GM21528 (cell line): ENCODE measurements at regions not wholly inside any gene's neighbourhood (a gene's known extent, or its start where the extent isn't known, plus 50 kb on each side); places are given as distances from the start of the nearest gene placed in this dataset.
"Not testable (repeated sequence)": the region's sequence is repeated elsewhere in the genome, so short reads cannot be mapped to it uniquely, and the experiment has no call there.

Source experiments
- ATAC-seq: cut with Tn5 transposase; IDR thresholded peaks from one replicate; pipeline ENCODE4 v1.9.1; 2021; ENCODE audit warnings: mild to moderate bottlenecking, moderate library complexity; ENCODE audit not compliant: unreplicated experiment, low FRiP score

DNA sequence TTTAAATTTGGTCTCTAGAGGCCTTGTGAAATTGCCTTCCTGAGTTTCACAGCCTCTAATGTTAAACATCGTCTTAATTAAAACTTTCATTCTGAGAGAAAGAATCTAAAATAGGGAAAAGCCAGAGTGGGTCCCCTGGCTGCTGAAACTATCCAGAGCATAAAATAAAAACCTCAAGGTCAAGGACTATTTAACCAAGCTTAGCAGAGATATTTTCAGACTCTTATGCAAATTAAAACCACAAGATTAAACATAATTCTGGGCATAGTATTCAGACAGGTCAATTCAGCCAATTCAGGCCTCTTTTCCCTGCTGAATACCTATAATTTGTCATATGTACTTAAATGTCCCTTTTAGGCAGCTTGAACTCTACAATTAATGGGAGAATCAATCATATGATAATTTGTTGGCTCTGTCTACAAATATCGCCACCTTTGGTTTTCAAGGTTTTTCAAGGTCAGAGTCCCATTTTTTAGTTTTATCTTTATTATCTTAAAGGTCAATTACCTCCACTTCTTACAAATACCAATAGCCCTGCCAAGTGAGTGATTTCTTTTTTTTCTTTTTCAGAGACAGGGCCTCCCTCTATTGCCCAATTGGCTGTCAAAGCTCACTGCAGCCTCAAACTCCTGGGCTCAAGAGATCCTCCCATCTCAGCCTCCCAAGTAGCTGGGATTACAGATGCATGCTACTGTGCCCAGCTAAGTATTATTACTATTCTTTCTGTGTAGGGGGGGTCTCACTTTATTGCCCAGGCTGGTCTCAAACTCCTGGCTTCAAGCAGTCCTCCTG is 257.1 kb downstream of the PHLDA1 start:
- no peak for ATAC-seq

- ATAC-seq = no peak
Measured at GRCh38 chr12:75773377-75773776, 258.2 kb downstream of the PHLDA1 start.

DNA sequence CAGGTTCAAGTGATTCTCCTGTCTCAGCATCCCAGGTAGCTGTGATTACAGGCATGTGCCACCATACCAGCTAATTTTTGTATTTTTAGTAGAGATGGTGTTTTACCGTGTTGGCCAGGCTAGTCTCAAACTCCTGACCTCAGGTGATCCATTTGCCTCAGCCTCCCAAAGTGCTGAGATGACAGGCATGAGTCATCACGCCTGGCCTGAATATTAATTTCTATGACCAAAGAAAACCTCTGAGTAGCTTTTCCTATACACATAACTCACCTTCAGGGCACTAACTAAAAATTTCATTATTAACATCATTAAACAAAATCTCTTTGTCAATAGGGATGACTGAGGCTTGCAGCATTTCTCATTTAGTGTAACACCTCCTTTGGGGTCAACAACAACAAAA is 259.6 kb upstream of the KRR1 start:
- no peak for ATAC-seq

- no peak for ATAC-seq
Measured at GRCh38 chr12:75767957-75768356, 256.5 kb upstream of the KRR1 start.

GRCh38 chr12:75766263-75767160 is 255.1 kb upstream of the KRR1 start:
- ATAC-seq = no peak

DNA sequence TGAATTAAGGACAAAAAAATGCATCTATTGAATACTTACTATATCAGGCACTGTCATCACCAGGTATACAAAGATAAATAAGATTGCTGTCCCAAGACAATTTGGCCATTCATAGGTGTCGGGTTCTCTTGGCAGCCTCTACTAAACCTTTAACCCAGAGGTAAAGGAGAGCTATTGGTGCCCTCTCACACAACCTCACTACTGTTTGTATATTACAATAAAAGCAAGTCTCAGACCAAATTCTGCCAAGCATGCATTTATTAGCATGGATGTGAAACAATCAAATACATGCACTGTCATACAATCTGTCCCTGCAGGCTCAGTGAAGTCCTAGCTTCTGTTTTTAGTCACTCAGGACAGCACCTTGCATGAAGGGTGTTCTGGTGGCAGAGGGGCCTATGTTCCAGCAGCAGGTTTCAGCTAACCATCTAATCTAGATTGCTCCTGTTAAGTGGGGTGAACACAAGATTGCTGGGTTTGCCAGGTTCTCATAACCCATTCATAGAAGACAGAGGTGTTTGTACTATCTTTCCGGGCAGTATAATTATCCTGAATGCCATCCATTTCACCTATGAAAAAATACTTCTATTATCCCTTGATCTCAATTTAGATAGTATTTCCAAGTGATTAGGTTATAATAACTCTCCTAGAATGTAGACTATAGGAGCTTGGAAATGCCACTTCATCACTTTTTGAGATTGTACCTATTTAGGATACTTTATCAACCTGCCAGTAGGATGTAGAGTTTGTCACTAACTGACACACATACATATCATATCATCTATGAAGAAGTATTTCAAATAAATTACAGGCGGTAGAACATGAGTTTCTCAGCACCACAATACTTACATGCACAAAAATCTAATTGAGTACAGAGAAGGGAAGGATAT is 254.0 kb upstream of the KRR1 start:
- ATAC-seq = no peak

DNA sequence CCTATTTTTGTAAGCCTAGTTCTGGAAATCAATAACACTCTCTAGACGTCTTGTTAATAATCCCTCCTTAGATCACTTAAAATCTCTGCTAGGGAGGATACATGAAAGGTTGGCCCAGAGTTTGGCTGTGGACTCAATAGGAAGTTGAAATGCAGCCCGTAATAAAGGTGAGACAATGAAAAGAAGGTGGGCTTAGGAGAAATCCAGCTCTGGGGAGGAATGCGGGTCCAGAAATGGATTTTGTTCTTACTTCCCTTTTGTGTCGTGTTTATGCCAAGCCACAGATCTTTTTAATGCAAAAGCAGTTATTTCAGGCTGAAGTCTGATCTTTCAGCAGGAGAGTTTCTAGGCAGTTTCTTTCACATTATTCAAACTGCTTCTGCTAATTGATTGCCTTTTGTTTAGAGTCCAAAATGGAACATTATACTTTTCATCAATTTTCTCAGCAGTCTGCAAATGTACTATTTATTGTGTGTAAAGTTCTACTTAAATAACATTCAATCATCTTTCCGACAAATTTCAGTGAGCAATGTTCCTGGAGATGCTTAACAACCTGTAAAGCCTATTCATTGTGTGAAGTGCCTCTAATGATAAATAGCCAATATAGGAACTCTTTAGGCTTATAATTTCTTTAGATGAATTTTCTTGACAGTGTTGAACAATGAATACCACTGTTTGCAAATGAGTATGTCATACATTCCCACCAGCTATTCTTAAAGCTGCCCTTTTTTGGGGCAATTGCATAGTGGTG is 252.9 kb upstream of the KRR1 start:
- no peak for ATAC-seq

DNA sequence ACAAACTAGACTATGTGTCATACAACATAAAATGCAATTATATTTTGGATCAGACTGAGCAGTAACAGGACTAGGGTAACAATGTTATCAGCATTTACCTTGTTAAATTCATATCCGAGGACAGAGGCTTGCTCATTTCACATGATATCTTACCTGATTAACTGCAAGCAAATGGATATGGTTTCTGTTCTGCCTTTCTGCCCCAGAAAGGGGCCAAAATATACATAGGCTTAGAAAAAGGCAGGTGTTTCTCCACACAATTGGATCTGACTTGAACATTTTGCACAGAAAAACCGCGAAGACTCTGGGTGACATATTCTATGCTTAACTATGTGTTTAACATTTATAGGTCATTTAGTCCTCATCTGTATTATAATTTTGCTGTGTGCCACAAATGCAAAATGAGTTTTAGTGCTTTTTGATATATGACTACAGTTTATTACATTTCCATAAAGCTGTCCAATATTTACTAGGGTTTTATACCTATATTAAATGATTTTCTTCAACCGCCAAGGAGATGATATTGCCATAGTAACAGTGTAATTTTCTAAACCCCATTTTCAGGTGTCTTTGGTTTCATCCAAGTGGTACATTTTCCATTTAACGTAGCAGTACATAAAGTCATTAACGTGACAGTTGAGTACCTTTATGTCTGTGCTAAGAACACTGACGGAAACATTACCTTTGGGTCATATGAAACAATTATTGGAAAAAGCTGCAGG is 249.3 kb upstream of the KRR1 start:
- no peak for ATAC-seq

GRCh38 chr12:75759842-75760572 is 248.6 kb upstream of the KRR1 start:
- no peak for ATAC-seq

DNA sequence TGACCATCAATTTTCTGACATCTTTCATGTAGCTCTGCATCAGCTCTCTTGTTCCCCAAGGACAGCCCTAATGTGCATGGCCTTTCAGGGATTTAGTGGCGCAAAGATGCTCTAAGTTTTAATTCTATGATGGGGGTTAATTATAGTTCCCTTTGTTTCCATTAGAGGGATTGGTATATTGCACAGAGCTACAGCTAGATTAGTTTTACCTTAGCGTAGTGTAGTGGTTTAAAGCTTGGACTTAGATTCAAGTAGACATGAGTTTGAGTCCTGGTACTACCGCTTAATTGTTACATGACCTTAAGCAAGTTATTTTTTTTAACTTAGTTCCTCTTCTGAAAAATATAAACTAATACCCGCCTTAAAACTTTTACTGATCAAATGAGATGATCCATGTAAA is 247.8 kb upstream of the KRR1 start:
- no peak for ATAC-seq

- ATAC-seq = no peak
Measured at GRCh38 chr12:75756771-75757170, 245.4 kb upstream of the KRR1 start.

DNA sequence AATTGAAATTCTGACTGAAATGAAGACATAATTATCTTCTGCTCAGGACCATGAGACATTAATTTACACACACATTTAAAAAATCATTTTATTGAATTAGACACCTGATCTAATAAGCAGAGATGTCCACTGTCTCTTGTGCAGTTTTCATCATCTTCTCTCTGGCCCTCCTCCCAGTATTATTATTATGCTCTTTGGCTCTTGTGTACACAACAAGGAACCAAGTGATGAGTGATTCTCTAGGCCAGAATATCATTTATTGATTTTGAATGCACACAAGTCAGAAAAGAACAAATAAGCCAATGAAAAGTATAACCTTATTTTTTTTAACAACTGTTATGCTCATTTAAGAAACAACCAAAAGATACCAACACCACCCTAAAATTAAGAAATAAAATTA is 244.7 kb upstream of the KRR1 start:
- no peak for ATAC-seq

GRCh38 chr12:75754698-75755097 is 243.3 kb upstream of the KRR1 start:
- ATAC-seq = no peak

DNA sequence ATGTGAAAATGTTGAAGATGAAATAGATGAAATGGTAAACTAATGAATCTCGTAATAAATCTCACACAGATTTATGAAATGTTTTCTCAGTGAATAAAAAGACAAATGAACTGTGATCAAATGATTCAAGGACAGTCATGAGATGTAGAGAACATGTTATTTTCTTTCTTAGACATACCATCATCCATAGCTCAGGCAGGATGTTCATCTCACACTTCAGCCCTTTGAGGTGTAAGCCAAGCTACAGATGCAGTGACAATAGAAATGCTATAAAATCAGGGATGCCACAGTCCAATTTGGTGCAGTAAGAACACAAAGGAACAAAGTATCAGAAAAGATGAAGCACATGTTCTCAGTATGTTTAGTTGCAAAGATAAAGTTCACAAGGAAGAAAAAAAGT is 242.7 kb upstream of the KRR1 start:
- ATAC-seq = no peak

DNA sequence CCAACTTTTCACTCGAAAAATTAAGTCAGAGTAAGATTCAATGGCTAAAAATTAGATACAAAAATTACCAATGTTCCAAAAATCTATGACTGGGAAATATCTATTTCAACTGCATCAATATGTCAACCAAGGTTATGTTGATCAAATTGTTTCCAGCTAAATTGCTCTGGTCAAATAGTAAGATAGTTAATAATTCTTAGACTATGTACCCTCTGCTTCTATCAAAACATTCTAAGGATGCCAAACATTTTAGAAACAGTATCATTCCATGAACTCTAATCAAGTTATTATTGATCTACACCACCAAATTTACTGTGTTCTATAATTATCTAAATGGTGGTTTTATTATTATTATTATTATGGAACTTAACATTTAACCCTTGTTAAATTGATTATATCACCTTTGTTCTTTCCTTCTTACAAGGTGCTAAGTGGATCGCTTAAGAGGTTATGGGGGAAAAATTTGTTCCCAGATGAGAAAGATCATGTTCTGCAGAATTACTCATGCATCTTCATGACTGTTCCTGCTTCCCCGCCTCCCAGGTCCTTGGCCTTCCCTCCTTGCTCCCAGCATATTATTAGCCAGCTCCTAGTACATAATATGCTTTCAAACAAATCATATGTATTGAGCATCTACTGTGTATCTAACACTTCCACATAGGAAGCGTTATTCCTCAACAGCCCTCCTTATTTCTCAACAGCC is 240.5 kb upstream of the KRR1 start:
- ATAC-seq = no peak

GRCh38 chr12:75750716-75751306 is 239.4 kb upstream of the KRR1 start:
- ATAC-seq = no peak

GRCh38 chr12:75748990-75749389 is 237.6 kb upstream of the KRR1 start:
- not testable (repeated sequence) for ATAC-seq

GRCh38 chr12:75748136-75748535 is 236.7 kb upstream of the KRR1 start:
- ATAC-seq = no peak
